ENCODE measurements at regions not wholly inside any gene's neighbourhood (a gene's known extent, or its start where the extent isn't known, plus 50 kb on each side); places are given as distances from the start of the nearest gene placed in this dataset.

GRCh38 chr7:66557214-66558200 lies 71.2 kb upstream of the KCTD7 start:
- TF ChIP-seq YY1 (IDR thresholded peaks at IDR 0.05; ENCODE audit: insufficient read depth, insufficient read length) (no peak), SUZ12 (IDR thresholded peaks at IDR 0.05; ENCODE audit: extremely low read depth, insufficient read depth, insufficient read length) (no peak), ZNF274 (IDR thresholded peaks at IDR 0.05; ENCODE audit: low read depth, low read length) (no peak)
